ENCODE measurements at regions not wholly inside any gene's neighbourhood (a gene's known extent, or its start where the extent isn't known, plus 50 kb on each side); places are given as distances from the start of the nearest gene placed in this dataset.

- TF ChIP-seq, protein P1, sequence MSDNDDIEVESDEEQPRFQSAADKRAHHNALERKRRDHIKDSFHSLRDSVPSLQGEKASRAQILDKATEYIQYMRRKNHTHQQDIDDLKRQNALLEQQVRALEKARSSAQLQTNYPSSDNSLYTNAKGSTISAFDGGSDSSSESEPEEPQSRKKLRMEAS (IDR thresholded peaks at IDR 0.05; ENCODE audit: low read depth, low read length) = no peak
- TF ChIP-seq CTCF (IDR thresholded peaks at IDR 0.05 in 2 of 3, conservative IDR thresholded peaks at IDR 0.05 in 1 of 3; ENCODE audit: control insufficient read depth in 2 of 3, extremely low read depth in 1 of 3, insufficient read depth in 1 of 3, low read depth in 3 of 3, low read length in 3 of 3) = no peak
Observed at GRCh38 chr14:65943916-65944410, 531.4 kb downstream of the FUT8 start.

Data from GM12878 (cell line).